H1 (cell line): ENCODE measurements at regions not wholly inside any gene's neighbourhood (a gene's known extent, or its start where the extent isn't known, plus 50 kb on each side); places are given as distances from the start of the nearest gene placed in this dataset.

Source experiments
- CTCF ChIA-PET: fragments of 300-600 bp; sonication (Branson Sonifier 250); formaldehyde crosslinking; loops from one replicate; lab custom pipeline; 2021; ENCODE audit not compliant: partially characterized antibody; lab: Charles Lee
- POLR2A ChIA-PET: fragments of 300-600 bp; sonication (Branson Sonifier 250); formaldehyde crosslinking; loops from one replicate; lab custom pipeline; 2021; ENCODE audit warnings: inconsistent platforms; ENCODE audit not compliant: partially characterized antibody; lab: Charles Lee
- DNase-seq, 2 experiments: peaks; one replicate each; pipeline versions ENCODE4 v3.0.0 to v3.0.0-alpha.2; 2010 to 2022; ENCODE audit warnings: low spot score in 2 of 2, low read depth in 1 of 2, mixed read lengths in 1 of 2
- FAIRE-seq: peaks from 2 replicates; lab custom pipeline; 2011; peaks lifted over from hg19 to GRCh38; lab: Jason Lieb, UNC
- H2AFZ ChIP-seq: 2 replicates; pipeline ENCODE4 v1.8.1; 2012; ENCODE audit warnings: low read length, inconsistent platforms
- H2AK5ac ChIP-seq: 2 replicates; pipeline ENCODE4 v1.6.1; 2013; ENCODE audit warnings: low read depth, low read length
- H2BK120ac ChIP-seq: replicated peaks from 2 replicates; pipeline ENCODE3; 2013; ENCODE audit warnings: low read depth, low read length, inconsistent platforms
- H2BK12ac ChIP-seq: 2 replicates; pipeline ENCODE4 v1.6.1; 2013; ENCODE audit warnings: low read depth, low read length
- H2BK15ac ChIP-seq: 2 replicates; pipeline ENCODE4 v1.6.1; 2013; ENCODE audit warnings: low read length
- H2BK20ac ChIP-seq: 2 replicates; pipeline ENCODE4 v1.6.1; 2013; ENCODE audit warnings: low read length
- H2BK5ac ChIP-seq: 2 replicates; pipeline ENCODE4 v1.6.1; 2013; ENCODE audit warnings: low read depth, low read length
- H3K14ac ChIP-seq: 2 replicates; pipeline ENCODE4 v1.6.1; 2013; ENCODE audit warnings: inconsistent platforms; ENCODE audit not compliant: insufficient read length
- H3K18ac ChIP-seq: 2 replicates; pipeline ENCODE4 v1.6.1; 2013; ENCODE audit warnings: low read length; ENCODE audit errors: extremely low read depth
- H3K23ac ChIP-seq: 2 replicates; pipeline ENCODE4 v1.6.1; 2013; ENCODE audit warnings: inconsistent platforms; ENCODE audit not compliant: insufficient read length
- H3K23me2 ChIP-seq: 2 replicates; pipeline ENCODE4 v1.6.1; 2013; ENCODE audit warnings: low read depth, low read length
- H3K27ac ChIP-seq: 2 replicates; pipeline ENCODE4 v1.6.1; 2011; ENCODE audit warnings: low read depth, low read length, inconsistent platforms
- H3K27me3 ChIP-seq, 4 experiments: replicated peaks in 1 of 4; 1 replicate in 1 of 4; 2 replicates in 3 of 4; pipeline versions ENCODE4 v1.6.1 to v1.8.1; 2011 to 2013; ENCODE audit warnings: low read length in 3 of 4, mild to moderate bottlenecking in 3 of 4, inconsistent platforms in 2 of 4, mixed read lengths in 2 of 4, moderate library complexity in 1 of 4; ENCODE audit not compliant: control insufficient read depth in 3 of 4, insufficient read depth in 3 of 4; ENCODE audit errors: extremely low read depth in 1 of 4
- H3K36me3 ChIP-seq, 4 experiments: 2 replicates each; pipeline versions ENCODE4 v1.6.1 to v1.8.1; 2011 to 2013; ENCODE audit warnings: mild to moderate bottlenecking in 4 of 4, low read length in 3 of 4, moderate library complexity in 2 of 4, control low read depth in 1 of 4, inconsistent platforms in 1 of 4; ENCODE audit not compliant: insufficient read depth in 4 of 4, control insufficient read depth in 2 of 4
- H3K4ac ChIP-seq: replicated peaks from 2 replicates; pipeline ENCODE3; 2013; ENCODE audit warnings: low read length, low read depth, mixed read lengths, inconsistent platforms; ENCODE audit not compliant: insufficient read length
- H3K4me1 ChIP-seq, 4 experiments: replicated peaks in 1 of 4; 1 replicate in 1 of 4; 2 replicates in 3 of 4; pipeline versions ENCODE4 v1.6.1 to v1.8.1; 2011 to 2013; ENCODE audit warnings: low read length in 3 of 4, inconsistent platforms in 2 of 4, mixed read lengths in 1 of 4; ENCODE audit not compliant: insufficient read depth in 4 of 4, control insufficient read depth in 3 of 4
- H3K4me2 ChIP-seq, 2 experiments: 2 replicates each; pipeline versions ENCODE4 v1.6.1 to v1.8.1; 2011 to 2013; ENCODE audit warnings: low read depth in 2 of 2, low read length in 2 of 2, control low read depth in 1 of 2, inconsistent platforms in 1 of 2, mild to moderate bottlenecking in 1 of 2; ENCODE audit not compliant: insufficient read depth in 1 of 2
- H3K4me3 ChIP-seq, 4 experiments: fragments of 200-600, 300-600 bp in 1 of 4; sonication (generic), shearing (Covaris generic), sonication (Bioruptor Twin) in 1 of 4; 2 replicates each; pipeline versions ENCODE4 v1.5.1 to v1.8.1; 2011 to 2016; ENCODE audit warnings: low read length in 4 of 4, low read depth in 3 of 4, control low read depth in 2 of 4, inconsistent platforms in 2 of 4, mild to moderate bottlenecking in 2 of 4, mixed read lengths in 1 of 4, moderate library complexity in 1 of 4; ENCODE audit not compliant: insufficient read depth in 2 of 4; ENCODE audit errors: extremely low read depth in 1 of 4
- H3K56ac ChIP-seq: replicated peaks from 2 replicates; pipeline ENCODE3; 2013; ENCODE audit warnings: low read depth, mild to moderate bottlenecking, mixed read lengths, low read length, inconsistent platforms; ENCODE audit not compliant: insufficient read length
- H3K79me1 ChIP-seq: 2 replicates; pipeline ENCODE4 v1.6.1; 2013; ENCODE audit warnings: low read depth, low read length, control low read depth
- H3K79me2 ChIP-seq, 2 experiments: 2 replicates each; pipeline versions ENCODE4 v1.6.1 to v1.8.1; 2012 to 2013; ENCODE audit warnings: low read length in 2 of 2, mild to moderate bottlenecking in 2 of 2, inconsistent platforms in 1 of 2; ENCODE audit not compliant: insufficient read depth in 2 of 2, control insufficient read depth in 1 of 2
- H3K9ac ChIP-seq, 4 experiments: replicated peaks in 1 of 4; 1 replicate in 1 of 4; 2 replicates in 3 of 4; pipeline versions ENCODE4 v1.6.1 to v1.8.1; 2011 to 2013; ENCODE audit warnings: low read depth in 3 of 4, low read length in 3 of 4, control low read depth in 2 of 4, mild to moderate bottlenecking in 2 of 4, moderate library complexity in 2 of 4, inconsistent platforms in 1 of 4; ENCODE audit errors: extremely low read depth in 1 of 4
- H3K9me3 ChIP-seq, 2 experiments: 2 replicates each; pipeline versions ENCODE4 v1.6.1 to v1.8.1; 2012 to 2013; ENCODE audit warnings: mild to moderate bottlenecking in 2 of 2, moderate library complexity in 2 of 2, control low read depth in 1 of 2, inconsistent platforms in 1 of 2, low read depth in 1 of 2, low read length in 1 of 2, mixed read lengths in 1 of 2; ENCODE audit not compliant: insufficient read depth in 2 of 2
- H4K20me1 ChIP-seq, 2 experiments: replicated peaks in 1 of 2; 2 replicates each; pipeline versions ENCODE3 to v1.8.1; 2011 to 2013; ENCODE audit warnings: inconsistent platforms in 2 of 2, low read length in 2 of 2, mild to moderate bottlenecking in 1 of 2; ENCODE audit not compliant: insufficient read depth in 2 of 2, control insufficient read depth in 1 of 2
- H4K5ac ChIP-seq: 2 replicates; pipeline ENCODE4 v1.6.1; 2013; ENCODE audit warnings: low read length, low read depth, mixed read lengths, inconsistent platforms; ENCODE audit not compliant: insufficient read length
- H4K8ac ChIP-seq: 2 replicates; pipeline ENCODE4 v1.8.0; 2013; ENCODE audit warnings: mild to moderate bottlenecking, moderate library complexity, low read length, inconsistent platforms; ENCODE audit not compliant: insufficient read depth; ENCODE audit errors: extremely low read depth
- H4K91ac ChIP-seq: replicated peaks from 2 replicates; pipeline ENCODE3; 2013; ENCODE audit warnings: low read length, mixed read lengths, inconsistent platforms; ENCODE audit not compliant: insufficient read length
- WGBS, 2 experiments: shearing (Covaris generic) in 1 of 2; methylation state at CpG; one replicate each; pipeline versions ENCODE4 v1.1.6 to v1.1.7; 2013 to 2015; ENCODE audit warnings: low lambda C conversion rate in 2 of 2, mixed read lengths in 2 of 2, inconsistent platforms in 1 of 2, low coverage in 1 of 2, missing lambda C conversion rate in 1 of 2; ENCODE audit not compliant: insufficient replicate concordance in 2 of 2, insufficient coverage in 1 of 2, insufficient read length in 1 of 2; ENCODE audit errors: extremely low coverage in 1 of 2, missing lambda C conversion rate in 1 of 2; 5-methylcytosine and 5-hydroxymethylcytosine counted together
- TF ChIP-seq, protein P1 (sequence below): fragments of 300-600 bp; sonication (generic); IDR thresholded peaks from 2 replicates; pipeline ENCODE4 v1.7.1; 2012; ENCODE audit warnings: low read length, moderate library complexity, mild to moderate bottlenecking, inconsistent platforms; ENCODE audit not compliant: insufficient replicate concordance

DNA sequence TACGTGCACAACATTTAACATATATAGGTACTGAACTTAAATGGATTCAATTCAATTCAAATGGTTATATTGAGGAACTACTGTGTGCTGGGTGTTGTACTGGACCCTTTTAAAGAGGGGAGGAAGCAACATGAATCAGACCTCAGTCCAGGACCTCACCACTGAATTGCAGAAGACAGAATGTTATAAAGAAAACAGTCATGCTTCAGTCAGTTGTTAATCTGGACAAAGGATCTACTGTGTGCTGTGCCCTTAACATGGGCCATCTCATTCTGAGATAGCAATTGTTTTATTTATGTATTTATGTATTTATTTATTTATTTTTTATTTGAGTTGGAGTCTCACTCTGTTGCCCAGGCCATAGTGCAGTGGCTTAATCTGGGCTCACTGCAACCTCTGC, 240.1 kb downstream of the HAPSTR1 start:
- ChIA-PET POLR2A (no interaction called here), CTCF (no interaction called here)
- Histone ChIP-seq H2BK12ac (no peak overlapping the region), H3K18ac (no peak overlapping the region), H2BK120ac (no peak overlapping the region), H2AK5ac (no peak overlapping the region), H3K4me3 (no peak overlapping the region), H4K5ac (no peak overlapping the region), H3K27ac (no peak overlapping the region), H3K23me2 (no peaks in the 10 kb centered on the region), H4K91ac (no peak overlapping the region), H3K27me3 (no peaks in the 10 kb centered on the region), H3K23ac (no peak overlapping the region), H3K56ac (no peak overlapping the region), H3K9ac (no peak overlapping the region), H2AFZ (no peak overlapping the region), H3K79me1 (no peaks in the 10 kb centered on the region), H3K36me3 (no peaks in the 10 kb centered on the region), H2BK5ac (no peak overlapping the region), H4K8ac (no peak overlapping the region), H4K20me1 (no peaks in the 10 kb centered on the region), H3K4ac (no peak overlapping the region), H2BK15ac (no peak overlapping the region), H2BK20ac (no peak overlapping the region), H3K4me2 (no peak overlapping the region), H3K9me3 (no peaks in the 10 kb centered on the region; a peak in 1 of 4 replicates), H3K79me2 (no peaks in the 10 kb centered on the region), H3K4me1 (no peaks in the 10 kb centered on the region), H3K14ac (no peak overlapping the region)
- TF ChIP-seq, protein P1, sequence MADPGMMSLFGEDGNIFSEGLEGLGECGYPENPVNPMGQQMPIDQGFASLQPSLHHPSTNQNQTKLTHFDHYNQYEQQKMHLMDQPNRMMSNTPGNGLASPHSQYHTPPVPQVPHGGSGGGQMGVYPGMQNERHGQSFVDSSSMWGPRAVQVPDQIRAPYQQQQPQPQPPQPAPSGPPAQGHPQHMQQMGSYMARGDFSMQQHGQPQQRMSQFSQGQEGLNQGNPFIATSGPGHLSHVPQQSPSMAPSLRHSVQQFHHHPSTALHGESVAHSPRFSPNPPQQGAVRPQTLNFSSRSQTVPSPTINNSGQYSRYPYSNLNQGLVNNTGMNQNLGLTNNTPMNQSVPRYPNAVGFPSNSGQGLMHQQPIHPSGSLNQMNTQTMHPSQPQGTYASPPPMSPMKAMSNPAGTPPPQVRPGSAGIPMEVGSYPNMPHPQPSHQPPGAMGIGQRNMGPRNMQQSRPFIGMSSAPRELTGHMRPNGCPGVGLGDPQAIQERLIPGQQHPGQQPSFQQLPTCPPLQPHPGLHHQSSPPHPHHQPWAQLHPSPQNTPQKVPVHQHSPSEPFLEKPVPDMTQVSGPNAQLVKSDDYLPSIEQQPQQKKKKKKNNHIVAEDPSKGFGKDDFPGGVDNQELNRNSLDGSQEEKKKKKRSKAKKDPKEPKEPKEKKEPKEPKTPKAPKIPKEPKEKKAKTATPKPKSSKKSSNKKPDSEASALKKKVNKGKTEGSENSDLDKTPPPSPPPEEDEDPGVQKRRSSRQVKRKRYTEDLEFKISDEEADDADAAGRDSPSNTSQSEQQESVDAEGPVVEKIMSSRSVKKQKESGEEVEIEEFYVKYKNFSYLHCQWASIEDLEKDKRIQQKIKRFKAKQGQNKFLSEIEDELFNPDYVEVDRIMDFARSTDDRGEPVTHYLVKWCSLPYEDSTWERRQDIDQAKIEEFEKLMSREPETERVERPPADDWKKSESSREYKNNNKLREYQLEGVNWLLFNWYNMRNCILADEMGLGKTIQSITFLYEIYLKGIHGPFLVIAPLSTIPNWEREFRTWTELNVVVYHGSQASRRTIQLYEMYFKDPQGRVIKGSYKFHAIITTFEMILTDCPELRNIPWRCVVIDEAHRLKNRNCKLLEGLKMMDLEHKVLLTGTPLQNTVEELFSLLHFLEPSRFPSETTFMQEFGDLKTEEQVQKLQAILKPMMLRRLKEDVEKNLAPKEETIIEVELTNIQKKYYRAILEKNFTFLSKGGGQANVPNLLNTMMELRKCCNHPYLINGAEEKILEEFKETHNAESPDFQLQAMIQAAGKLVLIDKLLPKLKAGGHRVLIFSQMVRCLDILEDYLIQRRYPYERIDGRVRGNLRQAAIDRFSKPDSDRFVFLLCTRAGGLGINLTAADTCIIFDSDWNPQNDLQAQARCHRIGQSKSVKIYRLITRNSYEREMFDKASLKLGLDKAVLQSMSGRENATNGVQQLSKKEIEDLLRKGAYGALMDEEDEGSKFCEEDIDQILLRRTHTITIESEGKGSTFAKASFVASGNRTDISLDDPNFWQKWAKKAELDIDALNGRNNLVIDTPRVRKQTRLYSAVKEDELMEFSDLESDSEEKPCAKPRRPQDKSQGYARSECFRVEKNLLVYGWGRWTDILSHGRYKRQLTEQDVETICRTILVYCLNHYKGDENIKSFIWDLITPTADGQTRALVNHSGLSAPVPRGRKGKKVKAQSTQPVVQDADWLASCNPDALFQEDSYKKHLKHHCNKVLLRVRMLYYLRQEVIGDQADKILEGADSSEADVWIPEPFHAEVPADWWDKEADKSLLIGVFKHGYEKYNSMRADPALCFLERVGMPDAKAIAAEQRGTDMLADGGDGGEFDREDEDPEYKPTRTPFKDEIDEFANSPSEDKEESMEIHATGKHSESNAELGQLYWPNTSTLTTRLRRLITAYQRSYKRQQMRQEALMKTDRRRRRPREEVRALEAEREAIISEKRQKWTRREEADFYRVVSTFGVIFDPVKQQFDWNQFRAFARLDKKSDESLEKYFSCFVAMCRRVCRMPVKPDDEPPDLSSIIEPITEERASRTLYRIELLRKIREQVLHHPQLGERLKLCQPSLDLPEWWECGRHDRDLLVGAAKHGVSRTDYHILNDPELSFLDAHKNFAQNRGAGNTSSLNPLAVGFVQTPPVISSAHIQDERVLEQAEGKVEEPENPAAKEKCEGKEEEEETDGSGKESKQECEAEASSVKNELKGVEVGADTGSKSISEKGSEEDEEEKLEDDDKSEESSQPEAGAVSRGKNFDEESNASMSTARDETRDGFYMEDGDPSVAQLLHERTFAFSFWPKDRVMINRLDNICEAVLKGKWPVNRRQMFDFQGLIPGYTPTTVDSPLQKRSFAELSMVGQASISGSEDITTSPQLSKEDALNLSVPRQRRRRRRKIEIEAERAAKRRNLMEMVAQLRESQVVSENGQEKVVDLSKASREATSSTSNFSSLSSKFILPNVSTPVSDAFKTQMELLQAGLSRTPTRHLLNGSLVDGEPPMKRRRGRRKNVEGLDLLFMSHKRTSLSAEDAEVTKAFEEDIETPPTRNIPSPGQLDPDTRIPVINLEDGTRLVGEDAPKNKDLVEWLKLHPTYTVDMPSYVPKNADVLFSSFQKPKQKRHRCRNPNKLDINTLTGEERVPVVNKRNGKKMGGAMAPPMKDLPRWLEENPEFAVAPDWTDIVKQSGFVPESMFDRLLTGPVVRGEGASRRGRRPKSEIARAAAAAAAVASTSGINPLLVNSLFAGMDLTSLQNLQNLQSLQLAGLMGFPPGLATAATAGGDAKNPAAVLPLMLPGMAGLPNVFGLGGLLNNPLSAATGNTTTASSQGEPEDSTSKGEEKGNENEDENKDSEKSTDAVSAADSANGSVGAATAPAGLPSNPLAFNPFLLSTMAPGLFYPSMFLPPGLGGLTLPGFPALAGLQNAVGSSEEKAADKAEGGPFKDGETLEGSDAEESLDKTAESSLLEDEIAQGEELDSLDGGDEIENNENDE = no peak
- DNase-seq = no peak
- 88% methylated on average over 1 of the region's 1 CpG; no CpG with 5 or more reads in 1 of the 2 experiments for WGBS, 2 experiments
- FAIRE-seq = no peak
